GM12874 (cell line): ENCODE measurements at regions not wholly inside any gene's neighbourhood (a gene's known extent, or its start where the extent isn't known, plus 50 kb on each side); places are given as distances from the start of the nearest gene placed in this dataset.

Experiments used
- CTCF ChIP-seq: IDR thresholded peaks from 2 replicates; pipeline ENCODE4 v1.5.1; 2011; ENCODE audit warnings: low read depth, mild to moderate bottlenecking, control low read depth, low read length, moderate library complexity; ENCODE audit not compliant: insufficient read depth

GRCh38 chr2:124967325-124967724 is 942.2 kb downstream of the CNTNAP5 start:
- TF ChIP-seq CTCF: no peak

GRCh38 chr2:124970030-124970429 is 944.9 kb downstream of the CNTNAP5 start:
- TF ChIP-seq CTCF: no peak

GRCh38 chr2:124973396-124973795 is 948.3 kb downstream of the CNTNAP5 start:
- no peak for TF ChIP-seq CTCF

- no peak for TF ChIP-seq CTCF
Measured at GRCh38 chr2:124975224-124975623, 950.1 kb downstream of the CNTNAP5 start.

DNA sequence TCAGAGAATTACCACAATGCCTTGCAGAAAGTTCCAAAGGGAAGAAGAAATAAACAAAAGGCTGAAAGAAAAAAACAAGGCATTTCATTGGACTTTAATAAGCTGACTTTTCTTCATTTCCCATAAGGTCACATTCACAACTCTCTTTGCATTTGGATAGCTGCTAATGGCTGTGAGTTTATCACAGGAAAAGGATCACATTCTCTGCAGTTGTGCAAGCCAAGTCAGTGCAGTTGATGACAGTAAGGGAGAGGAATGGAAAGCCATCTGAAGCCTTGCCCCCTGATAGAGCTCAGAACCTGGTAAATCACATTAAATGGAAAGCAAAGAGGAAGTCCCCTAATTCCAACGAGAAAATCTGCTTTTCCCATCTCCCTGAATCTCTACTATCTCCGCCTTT is 950.6 kb downstream of the CNTNAP5 start:
- no peak for TF ChIP-seq CTCF

- TF ChIP-seq CTCF: no peak
Measured at GRCh38 chr2:124978597-124978996, 953.5 kb downstream of the CNTNAP5 start.

- no peak for TF ChIP-seq CTCF
Measured at GRCh38 chr2:124983595-124983994, 958.5 kb downstream of the CNTNAP5 start.

DNA sequence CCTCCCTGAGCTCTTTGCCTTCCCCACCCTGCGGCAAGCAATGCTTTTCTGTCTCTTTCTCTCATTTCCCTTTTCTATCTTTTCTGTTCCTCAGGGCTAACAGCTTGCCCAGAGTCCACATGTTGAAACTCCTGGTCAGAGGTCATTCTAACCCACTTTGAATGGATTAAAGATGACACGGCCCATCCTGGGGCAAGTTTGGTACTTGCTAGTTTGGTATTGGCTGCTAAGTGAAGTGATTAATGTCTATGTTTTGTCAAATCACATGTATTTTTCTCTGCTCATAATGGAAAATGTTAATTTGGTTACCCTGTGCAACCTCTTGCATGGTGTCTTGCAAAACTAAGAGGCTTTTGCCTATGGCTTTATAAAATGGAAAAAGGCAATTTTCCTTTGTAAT is 960.2 kb downstream of the CNTNAP5 start:
- TF ChIP-seq CTCF: no peak
